GM18519 (cell line): ENCODE measurements at regions not wholly inside any gene's neighbourhood (a gene's known extent, or its start where the extent isn't known, plus 50 kb on each side); places are given as distances from the start of the nearest gene placed in this dataset.

Source experiments
- ATAC-seq: cut with Tn5 transposase; IDR thresholded peaks from one replicate; pipeline ENCODE4 v1.9.1; 2021; ENCODE audit warnings: mild to moderate bottlenecking, moderate library complexity; ENCODE audit not compliant: unreplicated experiment, low FRiP score

DNA sequence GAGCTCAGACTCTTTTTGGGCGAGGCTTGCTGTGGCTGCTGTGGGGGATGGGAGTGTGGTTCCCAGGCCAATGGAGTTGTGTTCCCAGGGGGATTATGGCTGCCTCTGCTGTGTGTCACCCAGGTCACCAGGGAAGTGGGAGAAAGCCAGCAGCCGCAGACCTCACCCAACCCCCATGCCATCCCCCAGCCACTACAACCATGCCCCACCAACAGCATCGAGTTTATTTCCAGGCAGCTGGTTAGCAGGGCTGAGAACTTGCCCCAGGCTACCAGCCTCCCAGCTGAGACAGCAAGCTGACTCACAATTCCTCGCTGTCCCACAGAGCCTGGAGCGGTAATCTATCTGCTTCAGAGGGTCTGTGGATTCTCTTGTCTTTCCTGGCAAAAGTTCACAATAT lies 331.7 kb downstream of the FRK start:
- no peak for ATAC-seq

DNA sequence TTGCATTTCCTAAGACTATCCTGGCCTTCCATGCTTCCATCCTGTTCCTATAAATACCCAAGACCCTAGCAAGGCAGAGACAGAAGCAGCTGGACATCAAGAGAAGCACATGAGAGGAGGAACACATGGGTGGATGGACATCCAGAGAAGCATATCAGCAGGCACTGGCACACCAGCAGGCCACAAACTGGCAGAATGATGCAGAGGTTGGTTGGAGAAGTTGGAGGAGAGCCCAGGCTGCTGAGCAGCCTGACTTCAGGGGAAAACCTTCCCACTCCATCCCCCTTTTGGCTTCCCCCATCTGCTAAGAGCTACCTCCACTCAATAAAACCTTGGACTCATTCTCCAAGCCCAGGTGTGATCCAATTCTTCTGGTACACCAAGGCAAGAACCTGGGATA lies 332.5 kb downstream of the FRK start:
- ATAC-seq, result no peak

DNA sequence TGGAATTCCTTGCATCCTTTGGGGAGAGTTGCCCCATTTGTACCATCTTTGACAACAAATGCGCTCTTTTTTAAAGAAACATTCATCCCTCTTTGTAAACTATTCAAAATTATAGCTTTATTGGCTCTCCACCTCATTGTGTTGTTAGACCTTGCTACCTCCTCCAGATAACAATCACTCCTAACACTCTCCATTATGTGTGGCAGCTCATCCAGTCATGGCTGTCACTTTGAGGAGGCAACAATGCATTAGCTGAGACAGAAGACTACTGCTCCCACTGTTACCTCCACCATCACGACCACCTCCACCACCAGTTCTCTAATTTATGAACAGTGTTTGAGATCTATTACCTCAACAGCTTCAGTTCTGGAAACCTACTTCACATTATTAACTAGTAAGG lies 339.1 kb downstream of the FRK start:
- no peak for ATAC-seq

DNA sequence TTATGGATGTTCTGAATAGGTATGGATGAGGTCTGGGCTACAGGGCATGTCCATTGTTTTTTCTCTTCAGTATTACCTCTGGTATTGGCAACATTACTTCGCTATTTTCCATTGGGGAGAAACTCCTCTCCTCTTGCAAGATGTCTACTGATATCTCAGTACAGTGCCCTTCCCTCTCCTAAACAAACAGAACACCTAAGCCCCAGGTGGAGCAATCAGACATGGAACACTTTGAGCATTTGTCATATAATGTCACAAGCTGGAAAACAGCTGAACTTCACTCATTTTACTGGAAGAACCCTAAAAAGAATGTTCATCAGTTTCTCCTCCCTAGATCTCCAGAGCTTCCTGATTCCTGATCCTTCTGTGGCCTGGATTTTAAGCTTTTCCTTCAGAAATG lies 339.8 kb downstream of the FRK start:
- ATAC-seq, result no peak

DNA sequence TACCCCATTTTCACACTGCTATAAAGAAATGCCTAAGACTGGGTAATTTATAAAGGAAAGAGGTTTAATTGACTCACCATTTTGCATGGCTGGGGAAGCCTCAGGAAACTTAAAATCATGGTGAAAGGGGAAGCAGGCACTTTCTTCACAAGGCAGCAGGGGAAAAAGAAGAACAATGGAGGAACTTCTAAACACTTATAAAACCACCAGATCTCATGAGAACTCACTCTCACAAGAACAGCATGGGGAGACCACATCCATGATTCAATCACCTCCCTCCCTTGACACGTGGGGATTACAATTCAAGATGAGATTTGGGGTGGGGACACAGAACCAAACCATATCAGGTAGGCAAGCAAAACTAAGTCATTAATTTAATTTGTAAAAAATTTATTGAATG lies 343.2 kb downstream of the FRK start:
- ATAC-seq, result peak; percentile 23

DNA sequence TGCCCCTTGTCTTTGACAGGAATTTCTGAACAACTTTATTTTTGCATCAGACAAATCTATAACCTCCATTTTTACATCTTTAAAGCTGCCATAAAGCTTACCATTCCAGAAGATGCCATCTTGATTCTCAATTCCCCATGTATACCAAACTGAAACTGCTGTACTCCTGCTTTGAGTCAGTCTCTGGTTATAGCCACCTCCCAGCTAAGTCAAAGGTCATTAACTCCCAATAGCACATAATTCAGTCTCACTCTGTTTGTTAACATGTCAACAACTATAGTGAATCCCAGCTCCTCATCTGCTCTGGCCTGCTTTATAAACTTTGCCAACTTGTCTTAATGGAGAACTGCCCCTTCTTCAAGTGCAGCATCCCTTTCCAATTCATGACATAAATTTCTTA lies 343.6 kb downstream of the FRK start:
- peak; percentile 96 for ATAC-seq

DNA sequence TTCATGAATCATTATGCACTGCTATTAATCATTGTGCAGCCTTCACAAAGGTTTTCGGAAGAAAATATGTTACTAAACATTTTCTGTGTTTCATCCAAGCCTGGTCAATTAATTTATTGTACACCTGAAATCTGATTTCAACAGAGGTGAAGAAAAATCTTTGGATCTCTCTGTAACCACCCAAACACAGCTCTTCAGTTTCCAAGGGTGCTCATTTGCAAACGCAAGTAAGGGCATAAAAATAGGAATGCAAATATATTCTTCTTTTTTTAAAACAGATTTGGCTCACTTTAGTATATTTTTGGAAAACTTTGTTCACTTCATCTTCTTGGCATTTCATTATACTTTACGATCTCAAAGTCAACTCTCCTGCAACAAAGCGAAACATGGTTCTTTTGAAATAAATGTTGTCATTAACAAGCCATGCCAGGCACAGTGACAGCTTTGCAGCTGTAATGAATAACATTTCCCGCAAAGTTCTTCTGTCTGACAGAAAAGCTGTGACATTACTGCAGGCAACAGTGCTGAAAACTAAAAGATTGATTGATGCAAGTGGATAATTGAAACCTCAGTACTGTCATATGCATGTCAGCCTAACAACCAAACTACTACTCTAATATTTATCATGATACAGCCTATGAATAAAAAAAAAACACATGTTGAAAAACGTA lies 348.3 kb downstream of the FRK start:
- no peak for ATAC-seq

DNA sequence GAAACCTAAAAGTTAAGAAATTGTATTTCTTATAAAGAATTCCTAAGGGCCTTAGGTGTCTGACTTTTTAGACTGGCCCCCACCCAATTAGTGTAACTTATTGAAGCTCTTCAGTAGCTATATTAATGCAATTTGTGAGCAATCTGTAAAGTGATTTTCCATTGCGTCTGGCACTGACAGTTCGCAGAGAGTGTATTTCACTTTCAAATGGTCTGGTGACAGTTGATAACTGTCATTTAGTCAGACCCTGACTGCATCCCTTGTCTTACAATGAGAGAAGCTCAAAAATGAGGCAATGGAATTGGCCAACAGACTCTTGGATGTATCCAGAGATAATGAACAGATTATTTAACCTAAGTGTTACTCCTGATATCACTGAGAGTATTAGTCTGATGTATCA lies 351.8 kb downstream of the FRK start:
- ATAC-seq, result no peak

DNA sequence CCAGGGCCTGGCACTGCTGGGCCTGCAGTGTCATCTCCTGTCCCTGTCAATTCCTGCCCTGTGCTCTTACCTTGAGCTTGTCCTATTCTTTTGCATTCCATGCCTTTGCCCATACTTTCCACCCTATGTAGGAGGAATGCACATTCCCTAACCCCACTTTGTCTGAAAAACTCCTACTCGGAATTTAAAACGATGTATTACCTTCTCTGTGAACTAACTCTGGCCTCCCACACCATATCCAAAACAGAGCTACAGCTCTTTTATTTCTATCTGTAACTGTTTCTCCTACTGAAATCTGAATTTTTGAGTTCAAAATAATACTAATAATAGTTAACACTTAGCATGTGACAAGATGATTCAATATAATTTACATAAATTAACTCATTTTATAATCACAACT lies 353.7 kb downstream of the FRK start:
- ATAC-seq, result no peak

DNA sequence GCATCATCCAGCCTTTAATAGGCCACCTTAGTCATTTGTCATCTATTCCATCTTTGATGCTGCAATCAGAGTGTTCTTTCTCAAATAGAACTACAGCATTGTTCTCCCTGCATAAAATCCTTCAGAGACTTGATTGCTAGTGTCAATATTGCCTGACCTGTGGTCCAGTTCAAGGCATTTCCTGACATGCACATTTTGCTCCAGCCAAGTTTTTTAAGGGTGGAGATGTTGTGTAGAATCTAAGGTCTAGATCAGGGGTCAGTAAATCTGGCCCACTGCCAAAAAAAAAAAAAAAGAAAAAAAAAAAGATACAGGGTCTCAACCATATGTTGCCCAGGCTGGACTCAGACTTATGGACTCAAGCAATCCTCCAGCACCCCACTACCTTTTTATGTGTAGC lies 354.4 kb downstream of the FRK start:
- ATAC-seq, result no peak

DNA sequence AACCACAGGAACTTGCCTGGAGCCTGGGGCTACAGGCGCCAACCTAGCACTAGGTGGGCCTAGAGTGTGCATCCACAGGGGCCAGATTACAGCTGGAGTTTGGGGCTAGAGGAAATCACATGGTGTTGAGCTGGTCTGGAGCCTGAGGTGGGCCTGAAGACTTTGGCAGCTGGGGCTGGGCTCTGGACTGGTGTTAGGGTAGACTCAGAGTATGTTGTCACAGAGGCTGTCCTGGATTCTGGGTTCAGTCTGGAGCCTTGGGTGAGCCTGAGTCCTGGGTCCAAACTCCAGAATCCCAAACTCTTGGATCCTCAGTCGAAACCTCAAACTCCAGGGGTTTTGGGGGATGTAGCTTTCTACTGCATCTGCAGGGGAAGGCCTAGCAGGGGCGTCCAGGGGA lies 356.7 kb downstream of the FRK start:
- ATAC-seq, result no peak

DNA sequence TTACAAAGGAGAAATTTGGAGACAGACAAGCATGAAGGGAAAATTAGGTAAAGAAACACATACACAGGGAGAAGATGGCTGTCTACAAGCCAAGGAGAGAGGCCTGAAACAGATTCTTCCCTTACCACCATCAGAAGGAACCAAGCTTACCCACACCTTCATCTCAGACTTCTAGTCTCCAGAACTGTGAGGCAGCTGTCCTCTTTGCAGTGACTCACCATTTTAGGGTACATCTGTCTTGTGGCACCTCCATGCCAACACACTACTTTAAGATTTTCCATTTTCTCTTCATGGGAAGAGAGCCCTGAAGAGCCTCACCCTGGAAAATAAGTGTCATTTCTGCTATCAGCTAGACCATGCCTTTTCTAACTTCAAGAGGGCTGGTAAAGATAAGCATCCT lies 369.3 kb downstream of the FRK start:
- no peak for ATAC-seq

DNA sequence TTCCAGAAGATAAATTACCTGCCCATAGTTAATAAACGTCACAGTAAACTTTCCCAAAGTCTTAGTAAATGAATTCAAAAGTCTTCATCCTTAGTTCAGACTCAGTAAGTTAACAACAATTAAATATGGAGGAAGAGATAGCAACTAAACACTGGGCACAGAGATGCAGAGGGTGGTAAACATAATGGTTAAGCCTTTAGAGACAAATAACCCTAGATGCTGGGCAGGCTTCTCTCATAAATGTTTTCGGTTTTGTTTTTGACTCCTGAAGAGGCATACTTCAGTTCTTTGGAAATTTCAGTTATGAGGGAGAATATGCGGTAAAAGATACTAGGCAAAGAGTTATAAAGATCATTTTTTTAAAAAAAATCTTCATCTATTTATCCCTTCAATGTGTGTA lies 369.8 kb downstream of the FRK start:
- ATAC-seq, result no peak

DNA sequence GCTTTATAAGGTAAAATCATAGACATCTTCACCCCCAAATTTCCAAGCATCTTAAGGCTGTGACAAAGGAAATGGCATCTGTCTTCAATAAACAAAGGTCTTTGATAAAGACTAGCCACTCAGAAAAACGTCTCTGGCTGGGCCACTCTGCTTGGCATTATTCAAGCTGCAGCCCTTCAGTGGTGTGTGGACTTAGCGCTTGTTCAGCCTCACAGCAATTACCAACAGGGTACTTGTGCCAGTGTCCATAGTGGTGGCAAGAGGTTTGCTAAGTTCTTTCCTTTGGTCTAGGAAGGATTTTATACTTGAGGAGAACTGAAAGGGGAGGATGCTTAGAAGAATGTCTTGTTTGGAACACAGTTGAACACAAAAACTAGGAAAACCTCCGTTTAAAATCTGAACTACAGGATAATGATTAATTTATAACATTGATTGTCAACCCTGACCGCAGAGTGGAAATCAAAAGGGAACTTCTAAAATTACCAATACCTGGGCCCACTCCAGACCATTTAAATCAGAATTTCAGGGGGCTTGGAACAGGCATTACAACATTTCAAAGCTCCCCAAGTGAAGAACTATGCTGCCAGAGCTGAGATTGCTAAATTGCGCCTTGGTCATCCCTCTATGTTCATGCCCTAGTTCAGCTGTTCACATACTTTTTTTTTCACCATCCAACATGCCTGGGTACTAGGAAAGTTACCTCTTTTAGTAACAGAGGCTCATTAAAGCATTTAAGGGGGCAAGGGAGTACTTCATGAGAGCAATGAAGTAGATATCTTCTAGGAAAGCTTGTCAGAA lies 378.5 kb downstream of the FRK start:
- ATAC-seq, result no peak

DNA sequence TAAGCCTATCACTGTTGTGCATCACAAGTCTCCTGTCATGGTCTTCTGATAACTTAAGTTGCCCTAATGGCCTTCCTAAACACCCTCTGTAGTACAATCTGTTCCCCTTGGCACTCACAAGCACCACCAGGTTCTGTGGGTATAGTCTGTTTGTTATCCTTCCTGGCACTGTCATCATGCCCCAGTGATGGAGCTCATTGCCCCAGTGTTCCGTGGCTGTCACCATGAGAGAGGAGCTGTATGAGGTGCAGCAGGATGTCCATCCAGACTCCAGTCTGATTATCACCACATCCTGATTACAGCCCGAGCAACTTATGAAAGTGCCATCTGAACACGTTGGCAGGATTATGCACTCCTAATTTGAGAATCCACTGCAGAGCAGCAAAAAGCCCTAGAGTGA lies 380.1 kb downstream of the FRK start:
- no peak for ATAC-seq

DNA sequence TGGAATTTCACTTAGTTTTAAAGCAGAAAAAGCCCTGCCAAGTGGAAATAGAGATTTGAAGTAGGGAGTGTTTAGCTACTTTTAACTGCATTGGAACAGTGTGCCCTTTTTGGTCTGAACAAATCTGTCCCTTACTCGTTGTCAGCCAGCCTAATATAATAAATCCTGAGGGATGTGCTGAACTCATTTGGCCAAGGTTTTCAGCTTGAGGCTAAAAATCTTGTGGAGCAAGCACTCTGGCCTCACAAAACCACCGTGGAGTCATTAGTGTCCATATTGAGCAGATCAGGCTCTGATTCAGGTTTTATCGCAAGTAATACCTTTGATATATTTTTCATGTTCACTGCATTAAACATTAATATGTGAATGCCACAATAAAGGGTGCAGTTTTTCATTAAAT lies 383.5 kb downstream of the FRK start:
- ATAC-seq, result no peak

DNA sequence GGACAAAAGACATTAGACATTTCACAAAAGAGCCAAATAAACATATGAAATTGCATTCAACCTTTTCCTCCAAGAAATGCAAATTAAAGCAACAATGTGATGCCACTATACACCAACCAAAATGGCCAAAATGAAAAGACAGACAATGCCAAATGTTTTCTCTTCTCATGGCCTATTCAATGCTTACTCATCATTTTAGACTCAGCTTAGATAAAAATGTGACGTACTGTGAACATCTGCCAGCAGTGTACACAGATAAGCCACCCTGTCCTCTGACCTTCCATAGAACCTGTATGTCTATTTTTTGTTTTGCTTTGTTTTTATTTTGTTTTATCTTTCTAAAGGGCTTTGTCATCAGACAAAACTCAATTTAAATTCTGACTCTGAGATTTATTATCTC lies 385.2 kb downstream of the FRK start:
- no peak for ATAC-seq

DNA sequence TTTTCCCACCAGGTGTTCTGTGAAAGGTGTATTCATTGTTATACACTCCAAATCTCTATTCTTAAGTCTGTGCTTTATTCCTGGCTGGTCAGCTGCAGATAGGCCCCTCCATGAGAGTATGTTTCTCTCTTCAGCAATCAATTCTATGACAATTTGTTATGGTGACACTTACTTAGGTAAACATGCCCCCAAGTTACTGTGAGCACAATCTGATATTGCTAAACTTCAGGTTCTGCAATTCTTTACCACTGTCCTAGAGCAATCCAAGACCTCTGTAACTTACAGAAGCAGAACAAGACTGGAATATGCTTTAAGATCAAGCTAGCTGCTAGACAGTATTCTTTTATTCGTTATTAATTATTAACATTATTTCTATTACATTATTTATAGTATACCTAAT lies 391.9 kb downstream of the FRK start:
- no peak for ATAC-seq

DNA sequence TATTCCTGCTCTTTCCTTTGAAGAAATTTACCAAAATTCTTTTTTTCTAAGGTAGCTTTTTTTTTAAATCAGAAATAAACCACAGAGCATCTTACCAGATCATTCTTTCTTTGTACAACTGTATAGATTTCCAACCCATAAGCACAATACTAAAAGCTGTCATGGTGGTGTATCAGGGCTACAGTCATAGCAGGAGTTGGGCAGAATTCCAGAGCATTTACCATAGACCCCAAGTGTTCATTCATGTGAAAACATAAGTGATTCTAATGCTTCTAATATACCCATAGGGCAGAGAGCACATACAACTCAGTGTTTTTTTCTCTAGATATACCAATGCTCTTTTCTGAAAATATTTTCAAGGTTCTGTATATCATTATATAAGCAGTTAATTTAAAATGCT lies 392.5 kb downstream of the FRK start:
- ATAC-seq, result no peak

DNA sequence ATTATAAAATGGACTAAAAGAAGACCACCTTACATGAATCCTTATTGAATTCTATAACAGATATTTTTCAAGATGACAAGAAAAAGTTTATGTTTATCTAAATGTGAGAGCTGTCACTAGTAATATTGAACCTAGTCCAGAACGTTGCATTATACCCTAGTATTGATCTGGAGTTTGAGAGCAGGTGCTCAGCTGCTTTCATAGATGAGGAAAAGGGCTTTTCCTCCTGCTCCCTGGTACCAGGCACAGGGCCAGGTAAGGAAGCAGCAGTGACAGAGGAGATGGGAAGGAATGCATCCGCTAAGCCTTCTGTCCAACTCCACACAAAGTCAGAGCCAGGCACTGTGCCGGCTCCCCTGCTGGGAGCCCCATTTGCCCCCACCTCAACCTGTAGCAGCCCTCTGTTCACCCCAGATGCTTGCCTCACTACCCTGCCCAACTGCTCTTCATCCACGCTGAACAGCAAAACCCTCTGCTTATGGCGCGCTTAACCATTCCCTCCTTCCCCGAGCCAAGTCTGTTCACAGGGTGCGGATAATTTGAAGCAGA lies 393.1 kb downstream of the FRK start:
- ATAC-seq, result no peak

DNA sequence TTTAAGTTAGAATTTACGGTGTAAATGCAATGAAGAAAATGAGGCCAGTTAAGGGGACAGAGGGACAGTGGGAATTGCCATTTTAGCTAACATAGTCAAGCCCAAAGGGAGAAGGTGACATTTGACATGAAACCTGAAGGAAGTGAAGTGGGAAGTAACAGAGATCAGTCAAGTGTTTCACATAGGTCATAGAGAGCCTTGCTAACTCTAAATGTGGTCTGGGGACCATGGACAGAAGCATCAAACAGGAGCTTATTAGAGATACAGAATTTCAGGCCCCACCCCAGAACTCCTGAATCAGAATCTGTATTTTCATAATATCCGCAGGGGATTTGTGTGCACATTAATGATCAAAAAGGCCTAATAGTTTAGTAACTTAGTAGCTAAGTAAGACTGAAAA lies 393.7 kb downstream of the FRK start:
- ATAC-seq, result no peak

DNA sequence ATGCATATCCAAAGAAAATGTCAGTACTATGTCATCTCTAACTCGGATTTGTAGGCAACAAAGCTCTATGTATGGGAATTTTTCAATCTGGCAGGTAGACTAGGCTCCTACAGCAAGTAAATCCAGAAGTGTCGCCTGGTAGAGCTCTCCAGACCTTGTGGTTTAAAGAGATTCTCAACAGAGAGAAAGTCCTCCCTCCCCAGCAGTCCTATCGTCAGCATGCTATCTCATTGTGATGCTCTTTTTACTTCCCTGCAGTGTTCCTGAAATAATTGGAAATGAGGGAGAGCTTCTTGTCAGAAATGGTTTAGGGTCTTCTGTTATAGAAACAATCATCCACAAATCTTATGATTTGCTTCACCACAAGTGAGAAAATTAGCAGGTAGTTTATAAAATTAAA lies 395.4 kb downstream of the FRK start:
- no peak for ATAC-seq
